Activated naive CD4-positive, alpha-beta T cell treated with Interleukin-2 at 50 U/mL for 16 hours (primary cell): ENCODE measurements at regions not wholly inside any gene's neighbourhood (a gene's known extent, or its start where the extent isn't known, plus 50 kb on each side); places are given as distances from the start of the nearest gene placed in this dataset.

Experiments used
- DNase-seq: peaks from one replicate; pipeline ENCODE4 v3.0.0-alpha.2; 2020

DNA sequence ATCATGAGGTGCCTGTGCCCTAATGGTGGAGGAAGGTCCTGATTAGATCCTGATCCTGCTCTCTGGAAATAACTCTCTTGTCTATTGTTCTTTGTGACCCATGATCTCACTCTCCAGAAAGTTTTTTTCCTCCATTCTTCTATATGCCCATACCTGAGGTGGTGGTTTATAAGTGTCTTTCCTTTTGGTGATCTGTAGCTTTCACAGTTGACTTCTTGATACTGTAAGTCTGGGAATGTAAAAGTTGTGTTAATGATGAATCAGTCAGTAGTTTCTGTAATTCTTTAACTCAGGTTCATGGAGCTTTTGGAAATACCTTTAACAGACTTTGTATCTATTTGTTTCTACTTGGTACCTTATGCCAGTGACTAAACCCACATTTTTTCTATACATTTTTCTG is 444.0 kb upstream of the FLRT2 start:
- DNase-seq: no peak

GRCh38 chr14:85087201-85087600 is 442.7 kb upstream of the FLRT2 start:
- no peak for DNase-seq

DNA sequence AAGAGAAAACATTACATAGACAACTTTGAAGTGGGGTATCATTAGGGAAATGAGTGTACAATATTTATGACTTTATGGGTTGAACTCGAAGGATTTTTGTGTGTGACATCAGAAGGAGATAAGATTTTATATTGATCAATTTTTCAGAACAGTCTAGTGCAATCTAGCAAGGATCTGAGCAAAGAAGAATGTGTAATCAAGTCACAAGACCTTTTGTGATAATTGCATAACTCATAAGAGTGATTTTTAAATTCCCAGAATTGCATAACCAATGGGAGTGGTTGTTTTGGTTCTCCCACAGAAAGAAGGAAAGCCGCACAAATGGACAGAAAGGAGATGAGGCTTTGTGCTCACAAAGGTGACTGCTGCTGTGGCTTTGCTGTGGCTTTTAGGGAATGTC is 441.8 kb upstream of the FLRT2 start:
- no peak for DNase-seq

- DNase-seq: no peak
Measured at GRCh38 chr14:85090681-85091080, 439.3 kb upstream of the FLRT2 start.

GRCh38 chr14:85093631-85094330 is 436.2 kb upstream of the FLRT2 start:
- DNase-seq: no peak

DNA sequence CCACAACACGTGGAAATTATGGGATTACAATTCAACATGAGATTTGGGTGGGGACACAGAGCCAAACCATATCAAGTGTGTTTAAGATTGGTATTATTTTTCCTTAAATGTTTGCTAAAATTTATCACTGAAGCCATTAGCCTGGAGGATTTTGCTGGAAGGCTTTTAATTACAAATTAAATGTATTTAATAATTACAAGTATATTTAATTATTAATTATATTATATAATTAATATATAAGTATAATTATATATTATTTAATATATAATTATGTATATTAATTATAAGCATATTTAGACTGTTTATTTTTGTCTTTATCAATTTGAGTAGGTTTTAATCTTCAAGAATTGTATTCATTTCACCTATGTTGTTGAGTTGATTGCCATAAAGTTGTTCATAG is 427.4 kb upstream of the FLRT2 start:
- no peak for DNase-seq

DNA sequence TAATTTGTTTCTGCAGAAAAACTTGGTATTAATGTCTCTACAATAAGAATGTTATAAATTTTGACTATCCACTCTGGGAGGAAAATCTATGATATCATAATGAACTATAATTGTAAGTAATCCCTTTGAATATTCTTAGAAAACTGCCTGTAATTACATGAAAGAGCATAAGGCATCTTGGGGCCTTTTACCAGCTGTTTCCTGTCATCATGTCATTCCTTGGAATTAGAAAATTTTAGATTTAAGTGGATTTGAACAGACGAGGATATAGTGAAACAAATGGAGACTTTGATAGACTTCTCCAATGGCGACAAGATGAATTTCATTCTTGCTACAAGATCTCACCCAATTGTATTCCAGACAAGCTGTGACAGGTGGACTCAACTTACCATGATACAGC is 423.4 kb upstream of the FLRT2 start:
- no peak for DNase-seq

GRCh38 chr14:85112762-85113161 is 417.2 kb upstream of the FLRT2 start:
- no peak for DNase-seq

- DNase-seq: no peak
Measured at GRCh38 chr14:85115921-85116320, 414.0 kb upstream of the FLRT2 start.

DNA sequence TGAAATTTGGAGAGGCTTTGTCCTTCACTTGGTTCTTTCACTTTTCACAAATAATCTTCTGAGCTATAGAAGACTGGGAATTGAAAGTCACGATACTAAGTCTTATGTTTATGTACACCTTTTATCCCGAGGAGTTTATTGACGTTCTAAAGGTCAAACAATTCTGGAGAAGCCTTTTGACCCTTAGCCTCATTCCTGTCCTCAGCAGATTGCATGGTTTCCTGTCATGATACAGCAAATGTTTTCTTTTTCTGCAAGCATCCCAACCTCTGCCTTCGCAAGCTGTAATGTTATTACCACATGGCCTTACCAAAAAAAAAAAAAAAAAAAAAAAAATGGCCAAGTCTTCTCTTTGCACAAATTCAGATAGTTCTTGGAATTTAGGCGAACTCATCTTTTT is 411.7 kb upstream of the FLRT2 start:
- no peak for DNase-seq

DNA sequence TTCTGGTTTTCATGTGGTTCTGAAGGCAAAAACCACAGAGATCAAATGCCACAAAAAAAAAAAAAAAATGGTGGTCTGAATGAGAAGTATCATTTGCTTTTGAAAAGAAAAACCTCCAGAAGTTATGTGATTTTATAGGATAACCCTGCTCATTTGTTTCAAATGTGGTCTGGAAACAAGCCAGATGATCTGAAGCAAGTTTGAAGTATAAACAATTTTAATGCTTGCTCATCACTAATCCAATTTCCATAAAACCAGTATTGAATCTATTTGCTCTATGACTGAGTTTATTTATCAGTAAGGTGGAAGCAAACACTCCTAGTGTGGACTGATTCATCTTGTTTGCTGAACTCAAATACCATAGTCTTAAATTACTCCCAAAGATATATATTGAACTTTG is 407.3 kb upstream of the FLRT2 start:
- no peak for DNase-seq

- no peak for DNase-seq
Measured at GRCh38 chr14:85123755-85124154, 406.2 kb upstream of the FLRT2 start.

GRCh38 chr14:85124631-85125290 is 405.2 kb upstream of the FLRT2 start:
- DNase-seq: no peak

GRCh38 chr14:85125291-85125670 is 404.7 kb upstream of the FLRT2 start:
- no peak for DNase-seq

DNA sequence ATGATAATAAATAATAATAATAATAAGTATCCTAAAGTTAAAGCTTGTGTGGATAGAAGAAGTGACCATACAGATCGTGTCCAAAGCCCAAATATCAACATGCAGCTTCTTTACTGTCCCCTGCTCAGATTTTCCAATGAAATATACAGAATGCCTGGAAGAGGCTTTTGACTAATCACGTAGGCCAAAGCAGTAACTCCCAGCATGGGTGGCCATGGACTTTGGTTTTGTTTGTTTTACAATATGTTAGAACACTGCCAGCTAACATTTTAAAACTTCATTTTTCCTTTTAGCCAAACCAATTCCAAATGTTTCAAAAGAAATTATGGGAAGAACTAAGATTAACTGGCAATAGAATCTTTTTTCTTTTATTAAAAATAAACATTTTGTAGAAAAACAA is 400.0 kb upstream of the FLRT2 start:
- no peak for DNase-seq

- DNase-seq: no peak
Measured at GRCh38 chr14:85131226-85131922, 398.6 kb upstream of the FLRT2 start.

GRCh38 chr14:85142982-85143381 is 387.0 kb upstream of the FLRT2 start:
- DNase-seq: no peak

DNA sequence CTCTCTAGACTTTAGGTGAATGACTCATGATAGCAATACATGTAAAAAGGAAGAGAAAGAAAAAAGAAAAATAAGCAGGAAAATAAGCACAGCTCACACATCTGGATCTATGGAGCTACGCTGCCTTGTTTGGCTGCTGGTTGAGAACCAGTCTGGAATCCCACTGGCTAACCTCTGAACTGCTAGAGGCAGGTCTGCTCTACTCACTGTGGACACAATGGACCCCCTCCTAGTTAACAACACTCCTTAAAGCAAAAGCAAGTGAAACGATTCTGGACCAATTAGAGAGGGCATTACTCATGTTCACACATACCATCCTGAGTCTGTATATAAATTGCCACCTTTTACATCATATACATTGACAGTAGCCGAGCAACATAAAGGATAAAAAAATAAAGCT is 383.2 kb upstream of the FLRT2 start:
- DNase-seq: no peak

DNA sequence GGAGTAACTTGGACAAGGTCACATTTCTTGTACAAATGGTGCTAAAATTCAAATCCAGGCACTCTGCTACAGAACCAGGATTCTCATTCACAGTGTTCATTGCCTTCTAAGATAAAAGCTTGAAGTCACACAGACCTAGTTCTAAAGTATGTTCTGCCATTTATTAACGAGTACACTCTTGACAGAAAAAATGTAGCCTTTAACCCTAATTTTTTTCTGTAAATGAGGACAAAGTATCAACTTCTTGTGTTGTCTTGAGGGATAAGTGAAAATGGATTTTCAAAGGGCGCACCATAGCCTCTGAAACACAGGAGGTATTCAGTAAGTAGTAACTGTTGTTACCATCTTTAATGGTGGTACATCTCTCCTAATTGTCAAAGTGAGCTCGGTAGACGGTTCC is 379.8 kb upstream of the FLRT2 start:
- DNase-seq: no peak

- DNase-seq: no peak
Measured at GRCh38 chr14:85154714-85155113, 375.2 kb upstream of the FLRT2 start.

DNA sequence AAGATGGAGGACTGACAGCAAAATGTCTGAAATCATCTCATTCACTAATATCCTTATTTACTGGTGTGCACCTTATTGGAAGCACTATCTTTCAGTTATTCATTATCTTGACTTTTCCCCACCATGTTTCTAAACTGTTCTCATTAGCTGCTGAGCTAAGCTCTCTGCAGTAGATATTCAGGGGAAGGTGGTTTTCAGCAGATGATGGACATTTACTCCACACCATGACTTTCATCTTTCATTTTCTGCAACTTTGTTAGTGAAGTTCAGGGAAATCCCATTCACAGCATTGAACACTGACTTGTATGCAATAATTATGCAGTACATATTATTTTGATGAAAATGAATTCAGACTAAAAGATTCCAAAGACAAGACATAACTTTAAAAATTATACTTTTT is 373.6 kb upstream of the FLRT2 start:
- DNase-seq: no peak

DNA sequence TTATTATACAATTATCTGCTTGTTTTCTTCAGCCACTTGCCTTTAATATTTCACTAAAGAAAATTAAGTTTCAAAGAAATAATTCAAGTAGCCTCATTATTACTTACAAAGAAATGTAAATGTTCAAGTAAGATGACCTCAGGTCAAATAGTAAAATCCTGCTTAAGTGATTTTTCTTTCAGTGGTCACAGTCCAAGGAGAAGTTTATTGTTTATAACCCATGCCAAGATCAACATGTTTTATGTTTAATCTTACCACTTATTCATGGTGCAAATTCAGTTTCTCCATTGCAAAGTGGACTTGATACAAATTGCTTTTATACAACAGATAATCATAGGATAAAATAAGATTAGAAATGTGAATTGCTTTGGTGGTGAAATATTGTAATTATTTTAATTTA is 370.2 kb upstream of the FLRT2 start:
- DNase-seq: no peak

DNA sequence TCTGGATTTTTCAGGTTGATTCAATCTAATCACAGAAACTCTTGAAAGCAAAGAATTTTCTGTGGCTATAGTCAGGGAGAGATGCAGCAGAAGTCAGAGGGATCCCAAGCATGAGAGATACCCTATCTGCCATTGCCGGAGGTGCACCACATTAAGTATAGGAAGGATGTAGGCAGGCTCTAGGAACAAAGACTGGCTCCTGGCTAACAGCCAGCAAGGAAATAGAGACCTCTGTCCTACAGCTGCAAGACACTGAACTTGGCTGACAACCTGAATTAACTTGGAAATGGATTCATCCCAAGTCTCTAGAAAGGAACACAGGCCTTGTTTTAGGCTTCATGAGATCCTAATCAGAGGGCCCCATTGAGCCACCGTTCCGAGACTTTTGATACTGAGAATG is 364.9 kb upstream of the FLRT2 start:
- no peak for DNase-seq

DNA sequence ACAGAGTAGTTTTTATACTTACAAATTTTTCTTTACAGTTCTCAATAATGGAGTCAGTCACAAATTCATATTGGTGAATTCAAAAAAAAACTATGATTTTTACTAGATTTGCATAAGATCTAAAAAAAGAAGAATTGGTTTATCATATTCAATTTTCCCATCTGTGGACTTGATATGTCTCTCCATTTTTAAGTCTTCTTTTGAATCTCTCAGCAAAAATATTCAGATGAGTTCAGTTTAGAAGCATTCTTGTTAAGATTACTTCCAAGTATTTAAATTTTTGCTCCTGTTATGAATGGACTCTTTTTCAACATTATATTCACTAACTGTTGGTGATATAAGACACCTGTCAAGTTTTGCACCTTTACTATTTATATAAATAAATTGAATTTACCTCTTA is 360.6 kb upstream of the FLRT2 start:
- DNase-seq: no peak

- no peak for DNase-seq
Measured at GRCh38 chr14:85172290-85172689, 357.7 kb upstream of the FLRT2 start.
